H9 (cell line): ENCODE measurements at regions not wholly inside any gene's neighbourhood (a gene's known extent, or its start where the extent isn't known, plus 50 kb on each side); places are given as distances from the start of the nearest gene placed in this dataset.

ENCODE experiments used
- DNase-seq: peaks from one replicate; pipeline ENCODE4 v3.0.0-alpha.2; 2017
- H2AFZ ChIP-seq: one replicate; pipeline ENCODE4 v1.6.1; 2013; ENCODE audit warnings: mild to moderate bottlenecking, low read length, control low read depth, moderate library complexity
- H2AK5ac ChIP-seq: 2 replicates; pipeline ENCODE4 v1.6.1; 2013; ENCODE audit warnings: low read length, control low read depth, mixed read lengths; ENCODE audit not compliant: insufficient read length
- H2BK120ac ChIP-seq: one replicate; pipeline ENCODE4 v1.6.1; 2013; ENCODE audit warnings: low read depth, mild to moderate bottlenecking, low read length, control low read depth, inconsistent platforms; ENCODE audit not compliant: poor library complexity, severe bottlenecking
- H2BK12ac ChIP-seq: 2 replicates; pipeline ENCODE4 v1.6.1; 2013; ENCODE audit warnings: low read length, control low read depth, mixed read lengths, low read depth; ENCODE audit not compliant: insufficient read length
- H2BK15ac ChIP-seq: 2 replicates; pipeline ENCODE4 v1.6.1; 2013; ENCODE audit warnings: low read depth, low read length, control low read depth
- H2BK20ac ChIP-seq: one replicate; pipeline ENCODE4 v1.6.1; 2013; ENCODE audit warnings: low read depth, mild to moderate bottlenecking, low read length, control low read depth, inconsistent platforms; ENCODE audit not compliant: poor library complexity, severe bottlenecking
- H2BK5ac ChIP-seq: 2 replicates; pipeline ENCODE4 v1.6.1; 2013; ENCODE audit warnings: low read length, control low read depth, mixed read lengths; ENCODE audit not compliant: insufficient read length
- H3K14ac ChIP-seq: 2 replicates; pipeline ENCODE4 v1.6.1; 2013; ENCODE audit warnings: low read length, control low read depth; ENCODE audit not compliant: insufficient read depth
- H3K18ac ChIP-seq: 2 replicates; pipeline ENCODE4 v1.6.1; 2013; ENCODE audit warnings: low read depth, mild to moderate bottlenecking, mixed read lengths, low read length, control low read depth; ENCODE audit not compliant: insufficient read length
- H3K23ac ChIP-seq: 2 replicates; pipeline ENCODE4 v1.6.1; 2013; ENCODE audit warnings: low read length, control low read depth, mixed read lengths, low read depth; ENCODE audit not compliant: insufficient read length
- H3K23me2 ChIP-seq: 2 replicates; pipeline ENCODE4 v1.6.1; 2013; ENCODE audit warnings: low read depth, mild to moderate bottlenecking, mixed read lengths, low read length, control low read depth; ENCODE audit not compliant: insufficient read length, poor library complexity, severe bottlenecking
- H3K27ac ChIP-seq: 2 replicates; pipeline ENCODE4 v1.5.1; 2013; ENCODE audit warnings: low read length, control low read depth, mixed read lengths, low read depth; ENCODE audit not compliant: insufficient read length
- H3K27me3 ChIP-seq: 2 replicates; pipeline ENCODE4 v1.6.1; 2013; ENCODE audit warnings: low read length, control low read depth, inconsistent platforms; ENCODE audit not compliant: insufficient read depth
- H3K4ac ChIP-seq: 2 replicates; pipeline ENCODE4 v1.6.1; 2013; ENCODE audit warnings: low read depth, mild to moderate bottlenecking, control low read depth, inconsistent platforms, low read length, moderate library complexity
- H3K4me1 ChIP-seq: 2 replicates; pipeline ENCODE4 v1.6.1; 2013; ENCODE audit warnings: low read length, control low read depth, inconsistent platforms; ENCODE audit not compliant: insufficient read depth
- H3K4me2 ChIP-seq: 2 replicates; pipeline ENCODE4 v1.6.1; 2013; ENCODE audit warnings: low read length, control low read depth, mixed read lengths; ENCODE audit not compliant: insufficient read length, insufficient read depth
- H3K56ac ChIP-seq: 2 replicates; pipeline ENCODE4 v1.6.1; 2013; ENCODE audit warnings: low read depth, mild to moderate bottlenecking, mixed read lengths, low read length, control low read depth; ENCODE audit not compliant: insufficient read length
- H3K79me1 ChIP-seq: 2 replicates; pipeline ENCODE4 v1.6.1; 2013; ENCODE audit warnings: low read depth, mild to moderate bottlenecking, moderate library complexity, low read length, control low read depth, inconsistent platforms; ENCODE audit not compliant: insufficient read depth, poor library complexity, severe bottlenecking
- H3K79me2 ChIP-seq: 2 replicates; pipeline ENCODE4 v1.6.1; 2013; ENCODE audit warnings: low read length, control low read depth, inconsistent platforms; ENCODE audit not compliant: insufficient read depth
- H3K9ac ChIP-seq: 2 replicates; pipeline ENCODE4 v1.6.1; 2013; ENCODE audit warnings: low read length, control low read depth, mixed read lengths; ENCODE audit not compliant: insufficient read length; ENCODE audit errors: extremely low read depth
- H3K9me3 ChIP-seq: one replicate; pipeline ENCODE4 v1.6.1; 2013; ENCODE audit warnings: low read depth, low read length, inconsistent platforms; ENCODE audit not compliant: control insufficient read depth
- H3T11ph ChIP-seq: one replicate; pipeline ENCODE4 v1.6.1; 2013; ENCODE audit warnings: mild to moderate bottlenecking, low read length, control low read depth, inconsistent platforms
- H4K20me1 ChIP-seq: one replicate; pipeline ENCODE4 v1.6.1; 2013; ENCODE audit not compliant: control insufficient read depth, insufficient read length, insufficient read depth
- H4K5ac ChIP-seq: 2 replicates; pipeline ENCODE4 v1.6.1; 2013; ENCODE audit warnings: low read depth, mild to moderate bottlenecking, mixed read lengths, low read length, control low read depth; ENCODE audit not compliant: insufficient read length
- H4K8ac ChIP-seq: replicated peaks from 2 replicates; pipeline ENCODE4 v1.6.1; 2013; ENCODE audit warnings: low read length, control low read depth, mixed read lengths, low read depth; ENCODE audit not compliant: insufficient read length
- H4K91ac ChIP-seq: 2 replicates; pipeline ENCODE4 v1.6.1; 2013; ENCODE audit warnings: low read depth, mild to moderate bottlenecking, moderate library complexity, mixed read lengths, low read length, control low read depth; ENCODE audit not compliant: insufficient read length
- H3K27ac Mint-ChIP-seq, 3 experiments: 2 replicates in 2 of 3; 3 replicates in 1 of 3; pipeline ENCODE4 v1.8.0; 2020 to 2021; ENCODE audit warnings: mixed read lengths in 3 of 3, mild to moderate bottlenecking in 1 of 3, moderate library complexity in 1 of 3
- H3K27me3 Mint-ChIP-seq: 2 replicates; pipeline ENCODE4 v1.8.0; 2021; ENCODE audit warnings: low read depth, mild to moderate bottlenecking, moderate library complexity, mixed read lengths
- H3K36me3 Mint-ChIP-seq, 3 experiments: 2 replicates in 2 of 3; 3 replicates in 1 of 3; pipeline ENCODE4 v1.8.0; 2020 to 2021; ENCODE audit warnings: low read depth in 3 of 3, mixed read lengths in 3 of 3; ENCODE audit not compliant: insufficient read depth in 1 of 3
- H3K4me1 Mint-ChIP-seq, 2 experiments: 2 replicates each; pipeline ENCODE4 v1.8.0; 2020; ENCODE audit warnings: mixed read lengths in 2 of 2
- H3K4me3 Mint-ChIP-seq, 2 experiments: 2 replicates in 1 of 2; 3 replicates in 1 of 2; pipeline ENCODE4 v1.8.0; 2020 to 2021; ENCODE audit warnings: mild to moderate bottlenecking in 2 of 2, mixed read lengths in 2 of 2, moderate library complexity in 1 of 2
- H3K9me3 Mint-ChIP-seq, 2 experiments: 2 replicates in 1 of 2; 3 replicates in 1 of 2; pipeline ENCODE4 v1.8.0; 2020; ENCODE audit warnings: mild to moderate bottlenecking in 2 of 2, mixed read lengths in 2 of 2, moderate library complexity in 1 of 2
- WGBS: extraction: QIAGEN DNeasy Blood & Tissue Kit; methylation state at CpG from one replicate; pipeline ENCODE4 v1.1.7; 2013; ENCODE audit warnings: missing lambda C conversion rate, low lambda C conversion rate, mixed read lengths; ENCODE audit not compliant: insufficient read length; ENCODE audit errors: extremely low coverage; 5-methylcytosine and 5-hydroxymethylcytosine counted together
- TF ChIP-seq, protein P1 (sequence below): fragments of 200-600 bp; sonication (generic); conservative IDR thresholded peaks from 3 replicates; pipeline ENCODE4 v1.8.0; 2021; ENCODE audit warnings: antibody characterized with exemption, mild to moderate bottlenecking

DNA sequence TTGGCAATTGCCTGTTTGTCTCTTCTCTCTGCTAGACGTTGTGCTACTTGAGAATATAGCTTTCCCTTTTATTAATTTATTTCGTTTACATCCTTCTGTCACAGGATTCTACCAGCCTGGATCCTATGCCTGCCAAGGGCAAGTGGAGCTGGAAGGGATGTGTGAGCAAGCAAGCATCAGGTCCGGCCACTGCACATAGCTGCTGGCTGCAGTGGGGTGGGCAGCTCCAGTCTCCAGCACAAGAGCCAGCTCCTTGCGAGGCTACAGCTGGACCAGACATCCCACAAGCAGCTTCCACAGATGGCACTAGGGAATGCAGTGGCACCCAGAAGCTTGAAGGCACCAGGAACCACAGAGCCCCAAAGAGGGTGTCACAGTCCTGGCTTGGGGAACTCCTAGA is 225.0 kb downstream of the KCNC2 start:
- no peak overlapping the region for H3K4me3 Mint-ChIP-seq
- Histone ChIP-seq H3K4ac (no peak overlapping the region), H3K79me2 (no peaks in the 10 kb centered on the region), H3T11ph (no peak overlapping the region), H3K4me1 (no peaks in the 10 kb centered on the region), H3K9me3 (no peaks in the 10 kb centered on the region), H3K9ac (no peak overlapping the region), H2AK5ac (no peak overlapping the region), H3K27me3 (no peaks in the 10 kb centered on the region), H4K20me1 (no peaks in the 10 kb centered on the region), H3K79me1 (no peaks in the 10 kb centered on the region), H2BK120ac (no peak overlapping the region), H4K91ac (no peak overlapping the region), H3K27ac (no peak overlapping the region), H3K56ac (no peak overlapping the region), H2BK12ac (no peak overlapping the region), H3K18ac (no peak overlapping the region), H2BK5ac (no peak overlapping the region), H3K14ac (no peak overlapping the region; the same call in 1 of the 2 replicates), H4K8ac (no peak overlapping the region), H2BK20ac (no peak overlapping the region), H2BK15ac (no peak overlapping the region), H3K4me2 (no peak overlapping the region), H4K5ac (no peak overlapping the region), H2AFZ (no peak overlapping the region), H3K23ac (no peak overlapping the region), H3K23me2 (no peaks in the 10 kb centered on the region)
- H3K9me3 Mint-ChIP-seq = no peaks in the 10 kb centered on the region
- H3K4me1 Mint-ChIP-seq = no peaks in the 10 kb centered on the region
- no peak overlapping the region for H3K27ac Mint-ChIP-seq
- WGBS = no CpG with 5 or more reads among the region's 4 CpGs
- no peaks in the 10 kb centered on the region for H3K36me3 Mint-ChIP-seq
- no peaks in the 10 kb centered on the region; the same call in 1 of the 2 replicates for H3K27me3 Mint-ChIP-seq
- peak; percentile 22 for DNase-seq
- TF ChIP-seq, protein P1, sequence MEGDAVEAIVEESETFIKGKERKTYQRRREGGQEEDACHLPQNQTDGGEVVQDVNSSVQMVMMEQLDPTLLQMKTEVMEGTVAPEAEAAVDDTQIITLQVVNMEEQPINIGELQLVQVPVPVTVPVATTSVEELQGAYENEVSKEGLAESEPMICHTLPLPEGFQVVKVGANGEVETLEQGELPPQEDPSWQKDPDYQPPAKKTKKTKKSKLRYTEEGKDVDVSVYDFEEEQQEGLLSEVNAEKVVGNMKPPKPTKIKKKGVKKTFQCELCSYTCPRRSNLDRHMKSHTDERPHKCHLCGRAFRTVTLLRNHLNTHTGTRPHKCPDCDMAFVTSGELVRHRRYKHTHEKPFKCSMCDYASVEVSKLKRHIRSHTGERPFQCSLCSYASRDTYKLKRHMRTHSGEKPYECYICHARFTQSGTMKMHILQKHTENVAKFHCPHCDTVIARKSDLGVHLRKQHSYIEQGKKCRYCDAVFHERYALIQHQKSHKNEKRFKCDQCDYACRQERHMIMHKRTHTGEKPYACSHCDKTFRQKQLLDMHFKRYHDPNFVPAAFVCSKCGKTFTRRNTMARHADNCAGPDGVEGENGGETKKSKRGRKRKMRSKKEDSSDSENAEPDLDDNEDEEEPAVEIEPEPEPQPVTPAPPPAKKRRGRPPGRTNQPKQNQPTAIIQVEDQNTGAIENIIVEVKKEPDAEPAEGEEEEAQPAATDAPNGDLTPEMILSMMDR = no peak
